ENCODE measurements at regions not wholly inside any gene's neighbourhood (a gene's known extent, or its start where the extent isn't known, plus 50 kb on each side); places are given as distances from the start of the nearest gene placed in this dataset.

- Mint-ChIP-seq H3K36me3 (ENCODE audit: low read depth) (peaks cover 7% of the 10 kb centered on the region), H3K27me3 (ENCODE audit: low read depth) (peaks cover 15% of the 10 kb centered on the region), H3K4me3 (no peak overlapping the region), H3K9me3 (peaks cover 11% of the 10 kb centered on the region), H3K27ac (ENCODE audit: unreplicated experiment) (no peak overlapping the region), H3K4me1 (no peaks in the 10 kb centered on the region)
- no peak for TF ChIP-seq CTCF (conservative IDR thresholded peaks at IDR 0.05)
- DNase-seq (ENCODE audit: low read depth, low spot score) = no peak
Measured at GRCh38 chr1:229792012-229792975, 166.2 kb downstream of the URB2 start.

GRCh38 chr1:229793488-229793887 lies 167.4 kb downstream of the URB2 start:
- DNase-seq (ENCODE audit: low read depth, low spot score) = no peak
- no peak for TF ChIP-seq CTCF (conservative IDR thresholded peaks at IDR 0.05)
- Mint-ChIP-seq H3K9me3 (peaks cover 3% of the 10 kb centered on the region), H3K36me3 (ENCODE audit: low read depth) (no peaks in the 10 kb centered on the region), H3K4me1 (no peaks in the 10 kb centered on the region), H3K27me3 (ENCODE audit: low read depth) (peaks cover 10% of the 10 kb centered on the region), H3K4me3 (no peak overlapping the region), H3K27ac (ENCODE audit: unreplicated experiment) (no peak overlapping the region)

- no peaks in the 10 kb centered on the region for H3K9me3 Mint-ChIP-seq
- peaks cover 8% of the 10 kb centered on the region for H3K27me3 Mint-ChIP-seq (ENCODE audit: low read depth)
- H3K4me1 Mint-ChIP-seq = no peaks in the 10 kb centered on the region
- H3K4me3 Mint-ChIP-seq = no peak overlapping the region
- H3K36me3 Mint-ChIP-seq (ENCODE audit: low read depth) = no peaks in the 10 kb centered on the region
- no peak for TF ChIP-seq CTCF (conservative IDR thresholded peaks at IDR 0.05)
- no peak for DNase-seq (ENCODE audit: low read depth, low spot score)
- no peak overlapping the region for H3K27ac Mint-ChIP-seq (ENCODE audit: unreplicated experiment)
Measured at GRCh38 chr1:229798558-229798957, 172.5 kb downstream of the URB2 start.

- H3K9me3 Mint-ChIP-seq = peaks cover 6% of the 10 kb centered on the region
- TF ChIP-seq CTCF (conservative IDR thresholded peaks at IDR 0.05) = no peak
- no peak for DNase-seq (ENCODE audit: low read depth, low spot score)
- no peaks in the 10 kb centered on the region for H3K27me3 Mint-ChIP-seq (ENCODE audit: low read depth)
- no peaks in the 10 kb centered on the region for H3K4me1 Mint-ChIP-seq
- no peaks in the 10 kb centered on the region for H3K36me3 Mint-ChIP-seq (ENCODE audit: low read depth)
- H3K27ac Mint-ChIP-seq (ENCODE audit: unreplicated experiment) = no peak overlapping the region
- H3K4me3 Mint-ChIP-seq = no peak overlapping the region
Measured at GRCh38 chr1:229803626-229804217, 177.7 kb downstream of the URB2 start.

- peaks cover 6% of the 10 kb centered on the region for H3K36me3 Mint-ChIP-seq (ENCODE audit: low read depth)
- no peaks in the 10 kb centered on the region for H3K4me1 Mint-ChIP-seq
- TF ChIP-seq CTCF (conservative IDR thresholded peaks at IDR 0.05) = no peak
- H3K27me3 Mint-ChIP-seq (ENCODE audit: low read depth) = peaks cover 8% of the 10 kb centered on the region
- DNase-seq (ENCODE audit: low read depth, low spot score) = no peak
- peaks cover 14% of the 10 kb centered on the region for H3K9me3 Mint-ChIP-seq
- H3K4me3 Mint-ChIP-seq = no peak overlapping the region
- H3K27ac Mint-ChIP-seq (ENCODE audit: unreplicated experiment) = no peak overlapping the region
Measured at GRCh38 chr1:229808272-229808671, 182.2 kb downstream of the URB2 start.

All from neural crest cell (in vitro differentiated cells).